Fibroblast of mammary gland (primary cell): ENCODE measurements at regions not wholly inside any gene's neighbourhood (a gene's known extent, or its start where the extent isn't known, plus 50 kb on each side); places are given as distances from the start of the nearest gene placed in this dataset.

Experiments
- DNase-seq: peaks from one replicate; pipeline ENCODE4 v3.0.0-alpha.2; 2010; ENCODE audit warnings: low read depth
- H3K4me3 ChIP-seq: 2 replicates; pipeline ENCODE4 v1.5.1; 2011; ENCODE audit warnings: low read depth, mild to moderate bottlenecking, low read length, moderate library complexity; ENCODE audit not compliant: control insufficient read depth
- TF ChIP-seq, protein P1 (sequence below): conservative IDR thresholded peaks from 2 replicates; pipeline ENCODE4 v1.5.1; 2011; ENCODE audit warnings: low read depth, low read length, inconsistent platforms; ENCODE audit not compliant: control insufficient read depth, insufficient read depth

DNA sequence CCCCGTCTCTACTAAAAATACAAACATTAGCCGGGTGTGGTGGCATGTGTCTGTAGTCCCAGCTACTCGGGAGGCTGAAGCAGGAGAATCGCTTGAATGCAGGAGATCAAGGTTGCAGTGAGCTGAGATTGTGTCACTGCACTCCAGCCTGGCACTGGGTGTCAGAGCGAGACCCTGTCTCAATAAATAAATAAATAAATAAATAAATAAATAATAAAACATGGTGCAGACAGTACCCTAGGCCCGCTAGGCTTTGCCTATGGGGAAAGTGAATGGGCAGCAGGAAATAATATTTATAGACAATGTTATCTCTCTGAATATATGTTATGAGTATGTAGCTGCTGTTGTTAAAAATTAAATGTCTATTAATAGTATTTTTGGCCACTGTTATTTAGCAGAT is 130.4 kb downstream of the LARP7 start:
- no peak for DNase-seq
- TF ChIP-seq, protein P1, sequence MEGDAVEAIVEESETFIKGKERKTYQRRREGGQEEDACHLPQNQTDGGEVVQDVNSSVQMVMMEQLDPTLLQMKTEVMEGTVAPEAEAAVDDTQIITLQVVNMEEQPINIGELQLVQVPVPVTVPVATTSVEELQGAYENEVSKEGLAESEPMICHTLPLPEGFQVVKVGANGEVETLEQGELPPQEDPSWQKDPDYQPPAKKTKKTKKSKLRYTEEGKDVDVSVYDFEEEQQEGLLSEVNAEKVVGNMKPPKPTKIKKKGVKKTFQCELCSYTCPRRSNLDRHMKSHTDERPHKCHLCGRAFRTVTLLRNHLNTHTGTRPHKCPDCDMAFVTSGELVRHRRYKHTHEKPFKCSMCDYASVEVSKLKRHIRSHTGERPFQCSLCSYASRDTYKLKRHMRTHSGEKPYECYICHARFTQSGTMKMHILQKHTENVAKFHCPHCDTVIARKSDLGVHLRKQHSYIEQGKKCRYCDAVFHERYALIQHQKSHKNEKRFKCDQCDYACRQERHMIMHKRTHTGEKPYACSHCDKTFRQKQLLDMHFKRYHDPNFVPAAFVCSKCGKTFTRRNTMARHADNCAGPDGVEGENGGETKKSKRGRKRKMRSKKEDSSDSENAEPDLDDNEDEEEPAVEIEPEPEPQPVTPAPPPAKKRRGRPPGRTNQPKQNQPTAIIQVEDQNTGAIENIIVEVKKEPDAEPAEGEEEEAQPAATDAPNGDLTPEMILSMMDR: no peak
- H3K4me3 ChIP-seq: no peak overlapping the region

DNA sequence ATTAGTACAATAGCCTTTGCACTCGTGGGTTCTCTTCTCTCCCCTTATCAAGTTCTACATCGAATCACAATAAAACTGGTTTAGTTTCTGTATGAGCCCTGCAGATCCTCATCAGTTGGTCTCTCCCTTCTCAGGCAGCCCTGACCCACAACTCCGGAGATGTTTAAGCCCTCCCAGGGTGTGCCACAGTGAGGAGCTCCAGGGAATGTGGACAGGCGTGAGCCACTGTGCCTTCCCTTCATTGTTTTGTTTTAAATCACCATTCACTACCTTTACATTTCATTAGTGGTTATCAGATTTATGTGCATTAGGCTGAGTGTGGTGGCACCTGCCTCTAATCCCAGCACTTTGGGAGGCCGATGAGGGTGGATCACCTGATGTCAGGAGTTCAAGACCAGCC is 133.2 kb downstream of the LARP7 start:
- DNase-seq: no peak
- H3K4me3 ChIP-seq: no peak overlapping the region
- TF ChIP-seq, protein P1: no peak

DNA sequence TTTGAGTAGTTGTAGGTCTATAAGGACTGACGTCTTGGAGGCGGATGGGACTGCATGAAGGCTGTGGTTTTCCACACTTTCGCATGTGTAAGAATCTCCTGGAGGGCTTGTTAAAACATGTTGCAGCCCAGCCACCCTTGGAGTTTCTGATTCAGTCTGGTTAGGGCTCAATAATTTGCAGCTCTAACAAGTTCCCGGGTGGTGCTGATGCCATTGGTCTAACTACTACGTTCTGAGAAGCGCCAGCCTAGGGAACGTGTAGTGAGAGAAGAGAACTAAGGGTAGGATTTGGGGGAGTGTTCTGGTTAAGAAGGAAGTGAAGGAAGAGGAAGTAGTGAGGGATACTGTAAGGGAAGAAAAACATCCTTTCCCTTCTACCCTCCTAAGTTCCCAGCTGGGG is 138.9 kb downstream of the LARP7 start:
- no peak for DNase-seq
- TF ChIP-seq, protein P1: no peak
- no peak overlapping the region for H3K4me3 ChIP-seq

DNA sequence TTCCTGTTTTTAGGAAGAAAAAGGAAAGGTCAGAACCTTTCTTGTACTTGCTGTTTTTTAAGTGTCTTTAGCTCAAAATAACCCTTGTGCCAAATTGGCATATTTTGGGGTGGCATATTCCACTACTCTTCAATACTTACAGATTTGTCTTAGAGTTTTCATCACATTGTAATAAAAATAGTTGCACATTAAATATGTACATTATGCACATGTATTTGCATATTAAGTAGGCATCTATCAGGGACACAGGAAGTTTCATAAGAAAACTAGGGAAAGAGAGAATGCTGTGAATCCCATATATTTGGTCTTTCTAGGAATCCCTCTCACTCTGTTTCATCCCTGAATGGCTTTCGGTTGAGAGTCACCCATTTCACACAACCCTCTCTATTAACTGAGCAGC is 139.6 kb downstream of the LARP7 start:
- DNase-seq: no peak
- TF ChIP-seq, protein P1: no peak

DNA sequence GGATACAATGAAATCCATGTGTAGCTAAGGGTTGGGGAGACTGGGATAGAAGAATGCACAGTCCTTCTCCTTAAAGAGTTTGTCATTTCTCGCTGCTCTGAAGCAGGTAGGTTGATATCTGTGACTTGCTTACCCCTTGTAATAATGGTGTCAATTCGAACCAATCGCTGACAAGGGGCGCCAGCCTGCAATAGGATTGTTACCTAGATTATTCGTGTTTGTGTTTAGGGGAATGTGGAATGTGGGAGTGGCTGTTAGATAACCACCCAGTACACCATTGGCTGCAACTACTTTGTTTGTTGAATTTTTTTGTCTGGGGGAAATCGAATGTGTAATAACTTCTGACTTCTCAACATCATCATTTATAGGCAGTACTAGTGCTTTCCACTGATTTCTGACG is 141.6 kb downstream of the LARP7 start:
- H3K4me3 ChIP-seq: no peak overlapping the region
- DNase-seq: no peak
- TF ChIP-seq, protein P1: no peak

More for the DNA sequence above, 139.6 kb downstream of the LARP7 start:
- H3K4me3 ChIP-seq: no peak overlapping the region

DNA sequence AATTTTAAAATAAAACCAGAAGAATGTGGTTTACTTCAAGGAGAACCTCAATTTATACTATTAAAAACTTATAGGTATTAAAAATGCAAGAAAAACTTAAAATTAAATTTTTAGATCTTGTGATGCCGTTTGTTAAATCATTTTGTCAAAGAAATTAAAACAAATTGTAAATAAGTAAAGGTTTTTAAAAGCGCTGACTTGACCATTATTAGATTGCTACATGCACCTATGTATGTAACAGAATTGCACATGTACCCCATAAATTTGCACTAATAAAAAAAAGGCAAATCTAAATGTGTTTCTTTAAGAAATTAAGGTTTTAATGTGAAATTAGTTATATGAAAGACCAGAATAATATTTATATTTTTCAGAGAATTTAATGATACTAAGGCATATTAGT is 156.1 kb downstream of the LARP7 start:
- no peak overlapping the region for H3K4me3 ChIP-seq
- TF ChIP-seq, protein P1: no peak
- DNase-seq: no peak

DNA sequence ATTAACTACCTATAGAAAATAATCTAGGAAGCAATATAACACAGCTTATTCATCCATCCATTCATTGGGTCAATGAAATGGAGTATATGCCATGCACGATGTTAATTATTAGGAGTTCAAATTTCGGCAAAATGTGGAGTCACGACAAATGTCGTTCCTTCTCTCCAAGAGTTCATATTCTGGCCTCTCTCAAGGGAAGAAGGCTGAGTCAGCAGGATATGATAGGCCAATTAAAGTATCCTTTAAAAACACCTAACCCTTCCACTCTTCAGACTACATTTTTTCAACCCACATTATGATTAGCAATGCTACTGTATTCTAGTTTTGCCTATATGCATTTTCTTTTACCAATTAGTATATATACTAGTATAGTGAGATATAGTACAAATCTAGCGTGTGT is 163.1 kb downstream of the LARP7 start:
- TF ChIP-seq, protein P1: no peak
- H3K4me3 ChIP-seq: no peak overlapping the region
- DNase-seq: no peak
